Stimulated activated CD8-positive, alpha-beta memory T cell treated with anti-CD3 and anti-CD28 coated beads, Interleukin-4, amount 100 ng/mL, for 48 hours (primary cell): ENCODE measurements at regions not wholly inside any gene's neighbourhood (a gene's known extent, or its start where the extent isn't known, plus 50 kb on each side); places are given as distances from the start of the nearest gene placed in this dataset.

Source experiments
- DNase-seq: peaks from one replicate; pipeline ENCODE4 v3.0.0-alpha.2; 2020

DNA sequence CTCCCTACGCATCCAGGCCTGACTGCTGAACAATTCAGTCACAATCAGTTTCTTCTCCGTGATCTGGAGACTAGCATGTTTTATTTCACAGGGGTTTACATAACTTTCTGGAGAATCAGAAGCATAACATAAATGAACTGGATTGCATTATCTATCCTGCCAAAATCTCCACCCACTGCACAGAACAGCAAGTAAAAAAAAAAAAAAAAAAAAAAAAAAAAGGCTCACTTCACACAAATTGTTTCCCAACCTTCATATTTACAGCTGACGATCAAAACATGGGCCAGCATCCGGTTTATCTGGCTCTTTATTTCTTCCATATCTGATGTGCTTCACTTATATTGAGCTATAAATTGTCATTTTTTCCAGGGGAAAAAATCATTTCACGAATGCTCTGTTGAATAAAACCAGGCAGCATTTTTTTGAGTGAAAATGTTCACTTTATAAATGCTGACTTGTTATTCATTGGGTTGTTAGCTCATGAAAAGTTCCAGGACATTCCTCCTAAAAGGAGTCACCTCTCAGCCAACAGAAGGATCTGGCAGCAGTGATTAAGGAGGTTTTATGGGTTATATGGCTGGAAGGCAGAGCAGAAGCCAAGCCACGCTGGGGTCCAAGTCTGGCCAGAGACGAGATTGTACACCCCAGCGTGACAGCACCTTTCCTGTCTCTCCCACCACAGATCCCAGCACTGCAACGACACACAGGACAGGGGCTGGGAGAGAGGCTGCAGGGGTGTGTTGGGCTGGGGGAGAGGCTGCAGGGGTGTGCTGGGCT lies 51.2 kb upstream of the GLI2 start:
- DNase-seq, result no peak

DNA sequence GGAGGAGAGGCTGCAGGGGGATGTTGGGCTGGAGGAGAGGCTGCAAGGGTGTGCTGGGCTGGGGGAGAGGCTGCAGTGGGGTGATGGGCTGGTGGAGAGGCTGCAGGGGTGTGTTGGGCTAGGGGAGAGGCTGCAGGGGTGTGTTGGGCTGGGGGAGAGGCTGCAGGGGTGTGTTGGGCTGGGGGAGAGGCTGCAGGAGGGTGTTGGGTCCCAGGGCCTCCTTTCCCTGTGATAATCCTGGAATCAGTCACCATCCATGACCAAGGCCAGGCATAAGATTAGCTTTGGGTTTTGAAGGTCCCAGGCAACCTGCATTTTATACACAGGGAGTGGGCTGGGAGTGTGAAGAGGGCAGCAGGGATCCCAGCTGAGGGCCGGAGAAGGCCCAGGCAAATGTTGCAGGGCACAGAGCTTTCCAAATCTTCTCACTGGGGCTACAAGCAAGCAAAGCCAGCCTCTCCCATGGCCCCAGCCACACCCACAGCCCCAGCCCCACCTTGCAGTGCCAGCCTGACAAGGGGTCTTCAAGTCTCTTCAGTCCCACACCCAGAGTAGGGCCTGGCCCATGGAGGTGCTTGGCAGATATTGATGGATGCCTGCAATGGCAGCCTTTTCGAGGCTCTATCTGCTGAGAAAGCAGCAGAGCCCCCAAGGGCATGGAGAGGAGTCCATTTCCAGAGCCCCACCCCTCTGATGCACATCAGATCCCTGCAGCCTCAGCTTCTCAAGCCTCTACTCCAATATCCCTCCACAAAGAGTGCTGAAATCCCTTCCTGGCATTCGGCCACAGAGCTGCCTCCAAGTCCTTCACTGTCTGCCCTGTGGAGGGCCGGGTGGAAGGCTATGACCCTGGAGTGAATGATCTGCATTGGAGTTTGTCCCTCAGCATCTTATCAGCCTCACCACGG lies 50.3 kb upstream of the GLI2 start:
- no peak for DNase-seq
